Neural progenitor cell (in vitro differentiated cells): ENCODE measurements at regions not wholly inside any gene's neighbourhood (a gene's known extent, or its start where the extent isn't known, plus 50 kb on each side); places are given as distances from the start of the nearest gene placed in this dataset.

Source experiments
- CTCF ChIP-seq: fragments of 200-600 bp; sonication (generic); IDR thresholded peaks from 2 replicates; pipeline ENCODE4 v1.5.1; 2017; ENCODE audit warnings: antibody characterized with exemption, mild to moderate bottlenecking
- EZH2phosphoT487 ChIP-seq: fragments of 200-600 bp; sonication (generic); IDR thresholded peaks from 2 replicates; pipeline ENCODE4 v1.6.1; 2017; ENCODE audit warnings: antibody characterized with exemption

DNA sequence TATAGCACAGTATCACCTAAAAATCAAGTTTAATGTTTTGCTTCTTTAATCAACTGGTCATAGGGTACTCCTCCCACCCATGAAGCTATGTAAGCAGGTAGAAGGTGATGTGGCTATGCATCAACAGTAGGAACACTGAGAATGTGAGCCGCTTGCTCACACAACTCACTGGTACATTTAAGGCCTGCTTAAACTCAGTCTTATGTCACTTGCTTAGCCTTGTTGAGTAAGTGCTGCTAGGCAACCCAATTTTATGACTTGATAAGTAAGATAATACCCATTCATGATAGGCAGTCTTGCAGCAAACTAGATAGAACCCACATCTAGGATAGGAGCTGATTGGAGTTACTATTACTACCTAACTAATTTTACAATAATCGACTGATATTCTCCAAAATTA is 70.0 kb upstream of the BMP4 start:
- TF ChIP-seq CTCF (no peak), EZH2phosphoT487 (no peak)
